Right ventricle myocardium superior (tissue), 1 donor: ENCODE measurements at regions not wholly inside any gene's neighbourhood (a gene's known extent, or its start where the extent isn't known, plus 50 kb on each side); places are given as distances from the start of the nearest gene placed in this dataset.
"Not testable (repeated sequence)": the region's sequence is repeated elsewhere in the genome, so short reads cannot be mapped to it uniquely, and the experiment has no call there.

ENCODE experiments used
- ATAC-seq: fragments of 200-7000 bp; cut with Tn5 transposase; one replicate; pipeline ENCODE4 v1.9.1; 2020; ENCODE audit warnings: mild to moderate bottlenecking; ENCODE audit not compliant: poor library complexity
- DNase-seq: peaks from one replicate; pipeline ENCODE4 v3.0.0-alpha.2; 2020
- intact Hi-C: fragments of 100-400 bp; cut with DNase I; formaldehyde crosslinking; loops from one replicate; pipeline ENCODE4 v1.11.2; 2022
- donor health status: DM: no; HTN: yes; CAD: no; lungs with severe emphysema.

DNA sequence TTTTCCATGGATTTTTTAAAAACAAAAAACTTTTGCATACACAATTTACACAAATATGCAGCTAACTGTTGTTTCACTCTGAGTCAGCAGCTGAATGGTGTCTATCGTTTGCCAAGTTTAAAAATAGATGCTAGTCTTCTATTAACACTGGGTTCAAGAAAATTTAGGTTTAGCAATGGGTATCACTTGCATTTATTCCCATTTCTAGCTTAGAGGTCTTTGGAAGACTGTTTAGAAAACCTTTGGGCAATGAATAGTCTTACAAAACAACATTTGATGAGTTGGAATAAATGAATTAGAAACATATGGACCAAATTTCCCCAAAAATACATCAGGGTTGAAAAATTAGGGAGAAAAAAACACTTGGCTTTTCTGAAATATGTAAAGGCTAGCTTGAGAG is 165.8 kb downstream of the LYPLAL1 start:
- no peak for DNase-seq
- intact Hi-C loops: no loop called here
- no peak for ATAC-seq

DNA sequence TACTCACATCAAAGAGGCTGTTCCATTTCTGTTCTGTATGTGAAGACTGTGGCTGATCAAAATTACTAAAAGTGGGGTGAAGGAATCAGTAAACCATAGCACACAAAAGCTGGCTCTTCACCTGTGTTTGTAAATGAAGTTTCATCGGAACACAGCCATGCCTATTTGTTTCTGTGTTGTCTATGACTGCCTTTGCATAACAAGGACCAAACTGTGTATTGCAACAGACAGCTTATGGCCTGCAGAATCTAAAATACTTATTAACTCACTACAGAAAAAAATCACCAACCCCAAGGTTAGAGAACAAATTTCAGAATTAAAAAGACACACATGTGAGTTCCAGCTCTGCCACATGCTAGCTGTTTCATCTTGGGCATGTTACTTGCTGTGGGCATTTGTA is 163.9 kb downstream of the LYPLAL1 start:
- ATAC-seq (no peak), DNase-seq (no peak)
- intact Hi-C loops: no loop called here

DNA sequence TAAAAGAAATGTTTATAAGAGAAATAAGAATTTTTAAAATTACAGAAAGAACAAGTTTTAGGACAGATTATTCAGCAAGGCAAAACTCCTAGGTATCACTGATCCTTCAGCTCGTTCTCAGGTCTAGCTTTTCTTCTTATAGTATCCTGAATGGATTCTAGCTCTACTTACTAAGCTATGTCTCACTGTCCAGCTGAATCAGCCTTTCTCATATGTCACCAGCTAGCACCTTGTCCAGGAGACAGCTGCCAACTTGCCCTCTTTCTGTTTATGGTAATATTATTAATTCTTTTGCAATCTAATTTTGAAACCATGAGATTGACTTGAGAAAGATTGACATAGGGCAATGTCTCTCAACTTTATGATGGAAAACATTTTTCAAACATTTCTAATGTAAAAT is 159.9 kb downstream of the LYPLAL1 start:
- intact Hi-C loops: no loop called here
- ATAC-seq (no peak), DNase-seq (no peak)

DNA sequence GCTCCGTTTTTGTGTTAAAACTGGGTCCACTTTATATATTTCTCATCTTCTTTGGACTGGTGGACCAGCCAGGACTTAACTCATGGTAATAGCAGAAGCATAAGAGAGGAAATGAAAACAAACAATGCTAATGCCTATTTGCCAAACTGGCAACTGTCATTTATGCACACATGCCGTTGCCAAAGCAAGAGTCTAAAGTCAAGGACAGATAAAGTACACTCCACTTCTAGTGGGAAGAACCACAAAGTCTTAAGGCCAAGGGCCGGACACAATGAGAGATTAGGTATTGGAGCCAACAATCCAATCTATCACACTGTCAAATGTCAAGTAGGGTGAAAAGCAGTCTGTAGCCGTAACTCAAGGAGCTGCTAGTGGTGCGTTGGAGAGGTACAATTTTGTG is 157.7 kb downstream of the LYPLAL1 start:
- ATAC-seq (peak; percentile 61), DNase-seq (no peak)
- intact Hi-C loops: no loop called here

DNA sequence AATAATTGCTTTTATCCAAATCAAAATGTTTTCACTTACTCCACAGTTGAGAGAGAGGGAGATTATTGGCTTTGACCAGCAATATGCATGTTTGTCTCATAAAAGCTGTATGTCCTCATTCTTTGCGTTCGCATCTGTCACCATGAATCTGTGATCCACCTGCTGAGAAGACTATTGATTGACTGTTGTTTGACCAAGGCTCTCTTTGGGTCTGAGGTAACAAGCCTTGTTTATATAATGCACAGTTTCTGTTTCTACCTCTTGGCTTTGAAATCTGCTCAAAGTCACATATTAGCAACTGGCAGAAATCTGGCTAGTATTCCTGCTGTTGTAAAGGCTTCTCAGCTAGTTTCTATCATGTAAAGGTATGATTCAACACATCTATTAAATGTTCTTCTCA is 157.0 kb downstream of the LYPLAL1 start:
- intact Hi-C loops: no loop called here
- DNase-seq: no peak
- no peak for ATAC-seq

DNA sequence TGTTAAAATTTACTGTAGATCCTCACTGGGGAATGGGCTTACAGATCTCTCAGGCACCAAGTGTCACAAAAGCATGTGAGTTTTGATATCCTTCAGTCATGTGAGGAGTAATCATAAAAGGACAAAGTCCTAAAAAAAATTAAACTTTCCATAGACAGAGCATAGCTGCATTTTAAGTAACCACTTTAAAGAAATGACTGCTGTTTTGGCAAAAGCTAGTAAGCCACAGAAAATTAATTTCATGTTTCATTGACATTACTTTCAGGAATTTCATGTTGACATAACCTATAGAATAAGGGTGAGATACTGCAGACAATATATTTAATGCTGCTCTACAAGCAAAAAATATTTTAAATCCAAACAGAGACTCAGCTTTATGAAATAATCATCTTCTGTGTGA is 156.3 kb downstream of the LYPLAL1 start:
- no peak for DNase-seq
- intact Hi-C loops: no loop called here
- no peak for ATAC-seq

DNA sequence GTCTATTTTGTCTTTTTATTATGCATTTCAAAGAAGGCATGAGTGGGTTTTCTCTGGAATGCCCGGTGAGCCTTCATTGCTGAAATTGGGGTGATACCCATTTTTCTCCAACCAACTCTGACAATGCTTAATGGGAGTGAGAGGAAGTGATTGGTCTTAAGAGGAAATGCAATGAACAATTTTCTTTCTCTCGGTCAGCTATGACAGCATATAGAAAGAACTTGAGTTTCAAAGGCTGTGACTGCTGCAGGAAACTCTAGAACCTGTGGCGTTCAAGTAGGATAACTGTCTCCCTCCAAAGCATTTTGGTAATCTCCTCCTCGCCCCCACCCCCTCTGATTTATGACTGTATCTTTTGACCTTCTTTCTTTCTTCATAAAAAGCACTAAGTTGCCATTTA is 155.9 kb downstream of the LYPLAL1 start:
- intact Hi-C loops: no loop called here
- ATAC-seq (no peak), DNase-seq (no peak)

DNA sequence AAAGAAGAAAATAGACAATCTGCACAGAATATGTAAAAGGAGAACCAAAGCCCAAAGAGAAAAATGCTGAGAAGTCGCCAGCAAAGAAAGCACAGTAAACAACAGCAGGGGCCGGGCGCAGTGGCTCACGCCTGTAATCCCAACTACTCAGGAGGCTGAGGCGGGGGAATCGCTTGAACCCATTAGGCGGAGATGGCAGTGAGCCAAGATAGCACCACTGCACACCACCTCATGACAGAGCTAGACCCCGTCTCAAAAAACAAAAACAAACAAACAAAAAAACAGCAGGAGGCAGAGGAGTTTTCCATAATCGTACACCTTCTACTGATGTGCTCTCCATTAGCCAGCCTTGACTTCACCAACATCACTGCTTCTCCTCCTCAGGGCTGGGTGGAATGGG is 153.2 kb downstream of the LYPLAL1 start:
- intact Hi-C loops: no loop called here
- DNase-seq: no peak
- ATAC-seq: no peak

DNA sequence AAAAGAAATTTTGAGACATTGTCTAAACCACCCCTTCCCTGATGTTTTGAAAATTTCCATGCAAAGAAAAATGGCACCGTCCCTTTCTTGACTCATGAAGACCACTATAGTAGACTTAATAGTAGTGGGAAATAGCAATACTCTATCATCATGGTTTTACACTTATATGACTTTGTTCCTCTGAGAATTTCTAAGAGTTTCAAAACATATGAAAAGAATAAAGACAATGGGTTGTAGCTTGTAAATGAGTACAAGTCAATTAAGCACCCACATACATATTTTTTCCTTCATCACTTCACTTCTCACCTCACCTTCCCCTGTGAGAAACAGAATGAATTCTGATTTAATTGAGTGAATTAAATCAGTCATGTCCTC is 151.7 kb downstream of the LYPLAL1 start:
- intact Hi-C loops: no loop called here
- DNase-seq: no peak
- no peak for ATAC-seq

DNA sequence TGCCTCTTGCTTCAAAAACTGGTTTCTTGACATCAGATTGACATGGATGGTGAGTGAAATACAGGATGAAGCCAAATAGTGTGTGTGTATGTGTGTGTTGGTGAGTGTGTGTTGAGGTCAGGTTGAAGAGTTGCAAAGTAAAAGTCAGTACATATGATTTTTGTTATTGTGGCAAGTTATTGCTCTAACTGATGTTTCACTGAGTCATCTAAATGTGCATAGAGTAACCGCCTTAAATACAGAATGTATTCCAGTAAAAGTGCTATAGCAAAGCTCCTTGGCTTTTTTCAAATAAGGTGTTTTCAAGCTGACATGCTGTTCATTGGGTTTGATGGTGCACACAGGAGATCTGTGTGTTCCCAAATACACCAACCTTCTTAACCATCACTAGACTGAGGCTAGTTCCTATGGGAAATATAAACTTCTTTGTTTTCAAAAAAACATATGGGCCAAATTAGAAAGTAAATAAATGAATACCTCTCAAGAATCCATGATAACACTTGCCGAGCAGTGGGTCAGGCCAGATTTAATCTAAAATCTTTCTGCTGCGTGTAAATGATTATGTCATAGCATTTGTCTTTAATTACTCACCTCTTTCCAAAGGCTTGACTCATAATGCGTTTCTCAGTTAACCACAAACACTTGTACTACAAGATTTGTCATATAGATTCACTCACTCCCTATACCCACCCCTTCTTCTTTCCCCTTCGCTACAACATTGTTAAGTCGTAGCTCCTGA is 151.1 kb downstream of the LYPLAL1 start:
- ATAC-seq (no peak), DNase-seq (no peak)
- intact Hi-C loops: no loop called here

DNA sequence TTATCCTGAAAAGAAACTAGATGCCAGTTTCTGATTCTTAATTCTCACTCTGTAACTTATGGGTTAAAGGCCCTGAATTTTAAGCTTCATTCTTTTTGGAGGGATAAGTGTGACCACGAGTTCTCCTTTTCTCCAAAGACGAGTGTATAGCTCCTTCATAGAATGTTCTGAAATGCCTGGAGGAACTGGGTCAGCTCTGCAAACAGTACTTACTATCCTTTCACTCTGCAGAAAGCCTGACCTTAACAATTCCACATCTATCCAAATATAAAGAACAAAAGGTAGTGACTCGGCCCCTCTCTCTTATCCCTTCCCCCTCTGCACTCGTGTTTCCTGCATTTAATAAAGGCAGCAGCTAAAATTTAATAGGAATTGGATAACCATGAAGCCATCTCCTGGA is 150.5 kb downstream of the LYPLAL1 start:
- intact Hi-C loops: no loop called here

DNA sequence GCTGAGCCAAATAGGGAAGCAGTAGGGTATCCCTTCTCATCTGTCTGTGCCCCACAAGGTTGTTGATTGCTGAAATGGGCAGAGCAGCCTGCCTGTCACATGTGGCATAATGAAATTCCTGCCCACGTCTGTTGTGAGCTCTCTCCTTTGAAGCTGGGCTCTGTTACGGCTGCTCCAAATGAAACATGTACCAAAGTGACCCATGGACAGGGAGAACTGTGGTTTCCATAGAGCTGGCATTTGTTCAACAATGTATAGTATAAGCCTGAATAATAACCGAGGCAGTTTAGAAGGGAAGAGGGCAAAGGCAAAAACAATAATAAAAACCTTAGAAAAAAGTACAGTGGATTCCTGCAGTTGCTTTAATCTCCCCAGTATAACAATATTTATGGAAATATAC is 149.7 kb downstream of the LYPLAL1 start:
- intact Hi-C loops: no loop called here
- no peak for ATAC-seq

More for the DNA sequence above, 150.5 kb downstream of the LYPLAL1 start:
- no peak for ATAC-seq
- no peak for DNase-seq

DNA sequence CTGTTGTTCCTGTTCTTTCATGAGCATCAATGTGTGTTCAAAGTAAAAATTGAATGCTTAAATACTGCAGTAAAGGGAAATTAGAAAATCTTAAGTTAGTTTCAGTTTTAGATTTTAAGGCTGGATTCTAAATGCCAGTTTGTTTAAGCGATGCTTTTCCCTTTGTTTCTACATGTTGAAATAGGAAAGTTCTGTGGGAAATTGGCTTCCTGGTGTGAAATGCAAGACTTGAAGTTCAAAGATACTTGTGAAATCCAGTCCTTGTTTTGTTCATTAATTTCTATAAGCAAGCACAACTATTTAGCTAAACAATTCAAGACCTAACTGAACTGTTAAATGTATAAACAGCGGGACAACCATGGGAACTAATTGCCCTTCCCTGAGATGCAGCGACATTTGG is 149.1 kb downstream of the LYPLAL1 start:
- no peak for ATAC-seq
- no peak for DNase-seq
- intact Hi-C loops: no loop called here

More for the DNA sequence above, 149.7 kb downstream of the LYPLAL1 start:
- DNase-seq: no peak

DNA sequence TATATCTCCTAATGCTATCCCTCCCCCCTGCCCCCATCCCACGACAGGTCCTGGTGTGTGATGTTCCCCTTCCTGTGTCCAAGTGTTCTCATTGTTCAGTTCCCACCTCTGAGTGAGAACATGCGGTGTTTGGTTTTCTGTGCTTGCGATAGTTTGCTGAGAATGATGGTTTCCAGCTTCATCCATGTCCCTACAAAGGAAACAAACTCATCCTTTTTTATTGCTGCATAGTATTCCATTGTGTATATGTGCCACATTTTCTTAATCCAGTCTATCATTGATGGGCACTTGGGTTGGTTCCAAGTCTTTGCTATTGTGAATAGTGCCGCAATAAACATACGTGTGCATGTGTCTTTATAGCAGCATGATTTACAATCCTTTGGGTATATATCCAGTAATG is 146.9 kb downstream of the LYPLAL1 start:
- intact Hi-C loops, DNase-seq, ATAC-seq: not testable (repeated sequence)

DNA sequence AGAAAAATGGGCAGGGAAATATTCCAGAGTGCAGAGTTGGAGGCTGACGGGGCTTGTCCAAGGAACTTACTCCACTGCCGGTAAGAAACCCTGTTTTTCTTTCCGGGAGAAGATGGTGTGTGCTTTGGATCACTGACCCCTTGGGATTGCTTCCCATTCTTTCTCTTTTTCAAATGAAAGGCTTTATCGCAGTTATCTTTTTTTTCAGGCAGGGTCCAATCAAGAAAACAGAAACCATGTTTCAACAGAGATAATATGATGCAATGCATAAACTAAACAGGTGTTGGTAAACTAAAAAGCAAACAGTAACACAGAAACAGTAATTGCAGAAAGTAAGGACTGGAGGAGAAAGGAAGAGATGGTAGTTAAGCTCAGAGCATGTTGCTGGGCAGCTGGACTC is 145.1 kb downstream of the LYPLAL1 start:
- ATAC-seq (no peak), DNase-seq (no peak)
- intact Hi-C loops: no loop called here

DNA sequence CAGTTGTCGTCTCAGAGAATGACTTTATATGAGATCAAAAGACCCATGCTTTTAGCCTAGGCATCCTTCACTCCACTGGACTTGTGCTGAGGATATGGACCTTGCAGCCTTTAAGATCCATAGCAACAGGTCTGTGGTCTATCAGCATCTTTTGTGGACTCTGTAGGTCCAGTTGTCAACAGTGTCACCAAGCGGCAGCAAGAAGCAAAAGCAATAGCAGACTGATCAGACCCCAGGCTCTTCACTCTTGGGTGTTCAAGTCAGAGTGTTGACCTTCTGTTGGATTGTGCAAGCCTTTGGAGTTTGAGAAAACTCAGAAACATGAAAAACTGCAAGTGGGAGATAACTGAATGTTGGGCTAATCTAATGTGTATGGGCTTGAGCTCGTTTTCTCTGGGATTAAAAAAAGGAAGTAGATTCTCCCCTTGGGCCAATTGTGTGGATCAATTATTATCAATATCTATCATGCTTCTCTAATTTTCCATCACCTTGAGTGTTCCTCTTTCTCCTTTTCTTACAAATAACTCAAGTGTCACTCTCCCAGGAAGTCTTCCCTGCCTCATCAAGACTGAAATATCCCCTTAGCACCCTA is 144.2 kb downstream of the LYPLAL1 start:
- intact Hi-C loops: no loop called here
- ATAC-seq (no peak), DNase-seq (no peak)

DNA sequence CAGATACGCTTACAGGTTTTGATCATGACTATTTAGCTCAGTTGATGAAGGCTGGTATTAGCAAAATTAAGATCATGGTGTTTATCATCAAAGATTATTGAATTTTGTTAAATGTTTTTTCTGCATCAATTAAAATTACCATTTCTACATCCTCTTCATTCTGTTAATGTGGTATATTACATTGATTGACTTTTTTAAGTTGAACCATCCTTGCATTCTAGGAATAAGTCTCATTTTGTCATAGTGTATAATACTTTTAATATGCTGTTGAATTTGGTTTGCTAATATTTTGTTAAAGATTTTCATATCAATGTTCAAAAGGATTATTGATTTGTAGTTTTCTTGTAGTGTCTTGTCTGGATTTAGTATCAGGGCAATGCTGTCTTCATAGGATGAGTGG is 142.4 kb downstream of the LYPLAL1 start:
- ATAC-seq (no peak), DNase-seq (no peak)
- intact Hi-C loops: no loop called here

DNA sequence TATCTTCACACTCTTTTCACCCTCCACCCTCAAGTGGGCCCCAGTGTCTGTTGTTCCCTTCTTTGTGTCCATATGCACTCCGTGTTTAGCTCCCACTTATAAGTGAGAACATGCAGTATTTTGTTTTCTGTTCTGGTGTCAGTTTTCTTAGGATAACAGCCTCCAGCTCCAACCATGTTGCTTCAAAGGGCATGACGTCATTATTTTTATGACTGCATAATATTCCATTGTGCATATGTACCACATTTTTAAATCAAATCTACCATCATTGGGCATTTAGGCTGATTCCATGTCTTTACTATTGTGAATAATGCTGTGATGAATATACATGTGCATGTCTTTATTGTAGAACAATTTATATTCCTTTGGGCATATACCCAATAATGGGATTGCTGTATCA is 140.3 kb downstream of the LYPLAL1 start:
- intact Hi-C loops: no loop called here
- DNase-seq (no peak), ATAC-seq (no peak)

DNA sequence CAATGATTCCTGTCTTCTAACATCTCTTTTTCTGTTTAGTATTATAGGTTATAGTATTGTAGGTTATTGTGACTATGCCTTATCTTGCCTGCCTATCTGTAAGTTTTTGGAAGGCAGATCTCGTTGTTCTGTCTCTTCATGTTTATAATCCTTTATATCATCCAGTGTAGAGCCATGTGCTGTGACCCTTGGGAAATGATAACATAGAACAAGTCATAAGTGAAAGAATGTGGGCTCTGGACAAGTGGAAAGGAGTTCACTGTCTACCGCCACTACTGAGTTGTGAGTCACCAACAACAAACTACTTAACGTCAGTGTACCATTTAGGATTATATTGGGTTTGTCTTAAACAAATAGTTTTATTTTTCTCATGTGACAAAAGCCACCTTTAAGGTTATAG is 139.3 kb downstream of the LYPLAL1 start:
- DNase-seq: no peak
- ATAC-seq: peak; percentile 48
- intact Hi-C loops: no loop called here

DNA sequence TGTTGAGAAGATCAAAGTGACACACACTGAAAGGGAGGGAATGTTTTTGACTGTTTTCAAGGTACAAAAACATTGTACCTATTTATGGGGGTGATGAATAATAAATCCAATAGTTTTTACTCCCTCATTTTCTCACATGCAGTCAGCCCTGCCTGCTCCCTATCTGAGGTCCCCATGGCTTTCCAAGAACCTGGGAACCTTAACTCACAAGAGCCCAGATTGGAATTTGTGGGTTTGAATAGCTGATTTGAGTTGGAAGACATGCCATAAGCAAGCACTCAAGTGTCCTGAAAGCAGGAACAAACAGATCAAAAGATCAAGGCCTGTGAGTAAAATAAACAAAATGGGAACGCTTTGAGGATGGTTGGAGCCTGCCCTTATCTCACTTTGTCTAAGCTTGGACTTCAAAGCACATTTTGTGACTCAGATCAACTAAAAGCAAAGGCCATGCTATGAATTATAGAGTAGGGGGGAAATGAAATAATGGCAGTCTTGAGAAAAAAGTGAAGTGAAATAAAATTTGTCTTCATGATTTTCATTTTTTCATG is 136.6 kb downstream of the LYPLAL1 start:
- ATAC-seq (no peak), DNase-seq (no peak)
- intact Hi-C loops: no loop called here

DNA sequence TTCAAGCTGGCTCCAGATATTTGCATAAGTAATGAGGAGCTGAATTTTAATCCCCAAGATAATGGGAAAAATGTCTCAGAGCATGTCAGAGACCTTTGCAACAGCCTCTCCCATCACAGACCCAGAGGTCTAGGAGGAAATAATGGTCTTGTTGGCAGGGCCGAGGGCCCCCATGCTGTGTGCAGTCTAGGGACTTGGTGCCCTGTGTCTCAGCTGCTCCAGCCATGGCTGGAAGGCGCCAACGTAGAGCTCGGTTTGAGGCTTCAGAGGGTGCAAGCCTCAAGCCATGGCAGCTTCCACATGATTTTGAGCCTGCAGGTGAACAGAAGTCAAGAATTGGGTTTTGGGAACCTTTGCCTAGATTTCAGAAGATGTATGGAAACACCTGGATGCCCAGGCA is 134.7 kb downstream of the LYPLAL1 start:
- DNase-seq (peak; percentile 13), ATAC-seq (no peak)
- intact Hi-C loops: no loop called here
